NCI-H774 (cell line): ENCODE measurements at regions not wholly inside any gene's neighbourhood (a gene's known extent, or its start where the extent isn't known, plus 50 kb on each side); places are given as distances from the start of the nearest gene placed in this dataset.
"Not testable (repeated sequence)": the region's sequence is repeated elsewhere in the genome, so short reads cannot be mapped to it uniquely, and the experiment has no call there.

Experiments
- DNase-seq: peaks from one replicate; lab custom pipeline; 2025; lab: John Stamatoyannopoulos, UW

- DNase-seq = no peak
These were observed 555.5 kb upstream of the BRINP1 start for GRCh38 chr9:119924736-119925135.

DNA sequence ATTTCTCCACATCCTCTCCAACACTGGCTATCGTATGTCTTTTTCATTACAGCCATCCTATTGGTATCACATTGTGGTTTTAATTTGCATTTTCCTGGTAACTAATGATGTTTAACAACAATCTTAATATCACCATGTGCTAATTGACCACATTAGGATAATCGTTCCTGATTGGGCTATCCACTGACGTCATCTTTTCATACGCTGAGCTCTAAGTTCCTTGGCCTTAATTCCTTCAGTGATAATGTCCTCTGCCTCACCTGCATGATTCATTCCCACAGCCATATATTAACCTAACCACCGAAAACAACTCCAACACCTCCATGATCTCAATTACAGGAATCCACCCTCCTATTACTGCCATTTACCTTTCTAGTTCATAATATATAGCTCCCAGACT is 547.9 kb upstream of the BRINP1 start:
- no peak for DNase-seq

DNA sequence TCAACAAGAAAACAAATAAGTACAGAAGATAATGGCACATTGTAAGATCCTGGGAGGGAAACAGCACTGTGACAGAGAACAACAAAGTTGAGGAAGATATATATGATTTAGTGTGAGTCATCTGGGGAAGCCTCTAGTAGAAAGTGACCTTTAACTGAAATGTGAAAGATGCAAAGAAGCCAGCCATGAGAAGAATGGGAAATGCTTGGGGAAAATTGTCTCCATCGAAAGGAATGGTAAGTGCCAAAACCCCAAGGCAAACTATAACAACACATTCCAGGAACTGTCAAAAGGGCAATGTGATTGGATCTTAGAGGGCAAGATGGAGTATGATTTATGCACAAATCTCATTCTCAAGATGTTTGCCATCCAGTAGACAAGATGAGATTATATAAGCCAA is 537.8 kb upstream of the BRINP1 start:
- DNase-seq = no peak

- DNase-seq = peak; percentile 87
These were observed 536.5 kb upstream of the BRINP1 start for GRCh38 chr9:119905724-119906123.

DNA sequence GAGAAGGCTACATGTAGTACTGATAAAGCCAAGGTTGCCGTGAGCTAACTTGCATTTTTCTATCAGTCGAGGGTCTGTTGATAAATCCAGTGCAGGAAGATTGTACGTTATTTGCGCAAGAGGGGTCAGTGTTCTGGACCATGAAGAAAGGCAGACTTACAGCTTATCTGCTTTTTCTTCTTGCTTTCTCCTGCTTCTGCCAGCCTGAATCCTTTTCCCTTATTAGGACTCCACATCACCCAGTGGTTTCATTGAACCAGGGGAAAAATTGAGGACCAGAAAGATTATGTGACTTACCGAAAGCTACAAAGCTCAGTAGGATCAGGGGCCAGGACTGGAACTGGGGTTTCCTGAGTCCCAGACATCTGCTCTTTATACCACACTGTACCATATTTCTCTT is 534.6 kb upstream of the BRINP1 start:
- no peak for DNase-seq

DNA sequence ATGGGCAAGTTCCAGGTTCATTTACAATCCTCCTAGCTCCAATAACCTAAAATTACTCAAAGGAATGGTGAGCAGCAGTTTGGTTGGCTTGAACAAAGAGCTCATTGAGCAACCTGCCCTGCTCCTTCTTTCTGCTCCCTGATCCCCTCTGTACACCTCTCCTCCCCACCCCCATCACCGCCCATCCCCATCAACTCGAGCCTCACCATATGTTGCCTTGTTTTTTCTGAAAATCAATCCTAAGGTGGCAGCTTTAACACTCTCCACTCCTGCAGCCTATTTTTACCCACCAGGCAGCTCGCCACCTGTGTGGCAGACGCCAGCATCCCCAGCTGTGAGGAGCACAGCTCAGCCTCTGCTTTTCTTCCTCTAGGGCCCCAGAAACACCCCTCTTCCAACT is 533.4 kb upstream of the BRINP1 start:
- DNase-seq = no peak

DNA sequence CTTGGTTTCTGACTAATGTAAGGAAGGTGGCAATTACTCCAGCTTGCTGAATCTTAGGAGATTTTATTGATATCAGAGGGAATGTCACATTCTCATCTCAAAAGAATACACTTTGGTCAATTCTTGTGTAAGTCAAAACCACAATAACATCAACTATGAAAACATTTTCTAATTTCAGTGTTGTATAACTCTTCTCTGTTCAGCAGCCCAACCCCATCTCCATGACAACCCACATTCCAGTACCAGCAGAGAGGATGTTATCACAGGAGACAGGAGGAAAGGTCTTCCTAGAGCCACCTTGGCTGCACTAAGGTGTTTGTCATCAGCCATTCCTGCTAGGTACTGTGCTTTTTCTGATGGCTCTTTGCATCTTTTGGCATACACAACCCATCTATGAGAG is 529.1 kb upstream of the BRINP1 start:
- no peak for DNase-seq

- no peak for DNase-seq
These were observed 515.2 kb upstream of the BRINP1 start for GRCh38 chr9:119884438-119884837.

GRCh38 chr9:119881898-119882297 is 512.7 kb upstream of the BRINP1 start:
- DNase-seq = no peak

DNA sequence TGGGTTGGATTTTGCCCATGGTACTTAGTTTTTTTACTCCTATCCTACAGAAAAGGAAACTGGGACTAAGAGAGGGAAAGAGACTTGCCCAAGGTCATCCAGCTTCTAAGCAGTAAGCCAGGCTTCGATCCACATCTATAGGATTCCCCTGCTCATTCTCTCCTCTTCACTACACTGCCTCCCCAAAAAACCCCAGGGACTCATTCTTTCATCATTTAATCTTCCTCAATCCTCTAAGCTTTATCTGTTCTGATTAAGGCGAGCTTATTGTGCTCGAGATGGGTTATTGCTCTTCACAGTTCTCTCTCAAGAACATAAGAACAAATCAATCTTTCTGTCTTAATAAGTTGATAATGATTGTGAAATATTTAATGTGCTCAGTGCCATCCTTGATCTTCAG is 511.1 kb upstream of the BRINP1 start:
- no peak for DNase-seq

GRCh38 chr9:119877306-119877705 is 508.1 kb upstream of the BRINP1 start:
- no peak for DNase-seq

DNA sequence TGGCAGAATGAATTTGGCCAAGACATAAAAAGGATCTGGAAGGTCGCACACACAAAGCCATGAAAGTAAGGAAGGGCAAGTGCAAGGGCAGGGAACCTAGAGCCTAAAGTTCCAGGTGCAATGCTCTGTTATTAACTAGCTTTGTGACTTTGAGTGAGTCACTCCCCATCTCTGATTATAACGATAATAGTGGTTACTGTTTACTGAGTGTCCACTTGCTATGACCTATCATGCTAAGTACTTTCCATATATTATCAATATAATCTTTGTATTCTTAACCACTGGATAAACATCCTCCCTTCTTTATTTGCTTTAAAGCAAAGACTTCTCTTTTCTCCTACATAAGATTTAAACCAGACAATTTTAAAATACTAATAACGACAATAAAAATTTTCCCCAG is 504.6 kb upstream of the BRINP1 start:
- DNase-seq = peak; percentile 4

GRCh38 chr9:119870251-119870650 is 501.0 kb upstream of the BRINP1 start:
- not testable (repeated sequence) for DNase-seq

- peak; percentile 68 for DNase-seq
These were observed 499.5 kb upstream of the BRINP1 start for GRCh38 chr9:119868694-119869093.

DNA sequence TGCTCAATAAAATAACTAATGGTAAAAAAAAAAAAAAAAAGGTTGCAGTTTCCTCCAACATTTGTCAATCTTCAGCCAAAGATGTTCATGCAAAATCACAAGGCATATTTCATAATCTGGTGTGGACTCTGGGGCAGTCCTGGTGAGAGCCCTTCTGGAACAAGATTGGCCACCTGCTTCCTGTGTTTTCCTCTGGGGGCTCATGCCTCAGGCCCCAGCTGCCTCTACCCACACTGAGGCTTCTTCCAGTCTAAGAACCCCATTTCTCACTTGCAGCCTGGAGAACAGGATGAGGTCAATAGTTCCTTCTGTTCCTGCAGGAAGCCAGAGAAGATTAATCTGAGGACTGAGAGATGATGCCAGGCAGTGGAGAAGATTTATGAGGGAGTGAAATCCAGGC is 492.6 kb upstream of the BRINP1 start:
- no peak for DNase-seq

- no peak for DNase-seq
These were observed 489.9 kb upstream of the BRINP1 start for GRCh38 chr9:119859128-119859527.

DNA sequence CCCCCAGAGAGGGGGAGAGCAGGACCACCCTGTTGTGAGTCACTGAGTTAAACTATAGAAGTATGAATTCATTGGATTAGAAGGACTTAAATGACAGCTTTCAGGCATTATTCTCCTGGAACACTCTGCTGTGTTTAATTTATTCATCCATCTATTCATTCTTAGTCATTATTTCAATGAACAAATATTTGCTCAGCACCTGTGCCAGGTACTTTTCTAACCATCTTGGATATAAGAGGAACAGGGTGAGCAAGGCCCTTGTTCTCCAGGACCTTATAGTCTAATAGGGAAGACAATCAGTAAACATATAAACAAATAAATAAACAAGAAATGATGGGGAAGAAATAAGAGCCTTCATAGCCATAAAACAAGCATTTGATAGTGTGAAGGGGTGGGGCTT is 483.9 kb upstream of the BRINP1 start:
- peak; percentile 56 for DNase-seq

DNA sequence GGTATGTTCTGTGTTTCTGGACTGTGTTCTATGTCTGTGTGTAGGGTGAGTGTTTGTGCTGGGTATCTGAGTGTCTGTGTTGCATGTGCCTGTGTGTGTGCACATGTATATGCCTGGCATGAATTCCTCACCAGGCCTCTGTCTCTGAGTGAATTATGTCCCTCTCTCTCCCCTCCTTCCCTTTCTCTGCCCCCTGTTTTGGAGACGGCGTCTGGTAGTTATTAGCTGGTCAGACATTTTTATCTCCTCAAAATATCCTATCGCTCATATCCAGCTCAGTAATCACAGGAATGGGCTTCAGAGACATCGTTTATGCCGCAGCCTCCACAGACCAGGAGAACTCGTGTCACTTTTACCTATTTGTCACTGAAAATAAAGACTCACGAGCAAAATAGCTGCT is 483.2 kb upstream of the BRINP1 start:
- DNase-seq = no peak

- no peak for DNase-seq
These were observed 475.2 kb upstream of the BRINP1 start for GRCh38 chr9:119844431-119844830.

DNA sequence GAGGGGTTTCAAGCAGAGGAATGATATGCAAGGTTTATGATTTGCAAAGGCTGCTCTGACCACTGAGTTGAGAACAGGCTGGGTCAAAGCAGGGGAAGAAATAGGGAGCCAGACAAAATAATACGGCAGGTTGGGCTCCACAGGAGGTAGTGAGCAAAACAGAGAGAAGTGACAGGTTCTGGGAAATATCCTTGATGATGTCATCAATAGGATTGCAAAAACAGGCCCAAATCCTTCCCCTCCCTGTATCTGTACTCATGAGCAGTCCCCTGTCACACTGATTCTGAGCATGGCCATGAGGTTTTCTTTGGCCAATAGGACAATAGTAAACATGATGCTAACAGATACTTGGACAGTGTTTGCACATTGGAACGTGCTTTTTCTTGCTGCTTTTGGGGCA is 471.8 kb upstream of the BRINP1 start:
- DNase-seq = no peak

- DNase-seq = no peak
These were observed 470.7 kb upstream of the BRINP1 start for GRCh38 chr9:119839888-119840287.

DNA sequence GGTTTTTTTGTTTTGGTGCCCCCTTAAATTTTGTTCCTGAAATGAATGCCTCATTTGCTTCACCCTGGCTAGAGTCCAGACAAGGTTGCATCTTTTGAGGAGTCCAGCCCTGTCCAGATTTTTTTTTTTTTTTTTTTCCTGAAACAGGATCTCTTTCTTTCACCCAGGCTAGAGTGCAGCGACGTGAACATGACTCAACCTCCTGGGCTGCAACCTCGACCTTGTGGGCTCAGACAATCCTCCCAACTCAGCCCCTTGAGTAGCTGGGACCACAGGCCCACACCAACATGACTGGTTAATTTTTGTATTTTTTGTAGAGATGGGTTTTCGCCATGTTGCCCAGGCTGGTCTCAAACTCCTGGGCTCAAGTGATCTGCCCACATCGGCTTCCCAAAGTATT is 469.0 kb upstream of the BRINP1 start:
- no peak for DNase-seq

DNA sequence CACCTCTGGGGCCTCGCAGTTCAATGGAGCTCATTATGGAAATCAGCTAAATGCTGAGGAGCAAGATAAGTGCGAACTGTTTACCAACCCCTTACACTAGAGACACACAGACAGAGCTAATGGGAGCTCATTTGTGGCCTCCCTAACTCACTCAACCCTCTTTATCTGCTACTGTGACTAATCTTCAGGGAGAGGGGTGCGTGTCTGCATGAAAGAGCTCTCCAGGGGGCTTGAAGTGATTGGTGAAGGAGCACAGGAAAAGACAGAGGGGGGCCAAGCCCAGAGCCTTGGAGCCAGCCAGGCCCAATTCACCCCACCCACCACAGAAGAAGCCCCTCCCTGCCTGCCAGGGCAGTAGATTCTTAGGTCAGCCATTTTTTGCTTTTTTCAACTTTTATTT is 466.8 kb upstream of the BRINP1 start:
- DNase-seq = peak; percentile 18

DNA sequence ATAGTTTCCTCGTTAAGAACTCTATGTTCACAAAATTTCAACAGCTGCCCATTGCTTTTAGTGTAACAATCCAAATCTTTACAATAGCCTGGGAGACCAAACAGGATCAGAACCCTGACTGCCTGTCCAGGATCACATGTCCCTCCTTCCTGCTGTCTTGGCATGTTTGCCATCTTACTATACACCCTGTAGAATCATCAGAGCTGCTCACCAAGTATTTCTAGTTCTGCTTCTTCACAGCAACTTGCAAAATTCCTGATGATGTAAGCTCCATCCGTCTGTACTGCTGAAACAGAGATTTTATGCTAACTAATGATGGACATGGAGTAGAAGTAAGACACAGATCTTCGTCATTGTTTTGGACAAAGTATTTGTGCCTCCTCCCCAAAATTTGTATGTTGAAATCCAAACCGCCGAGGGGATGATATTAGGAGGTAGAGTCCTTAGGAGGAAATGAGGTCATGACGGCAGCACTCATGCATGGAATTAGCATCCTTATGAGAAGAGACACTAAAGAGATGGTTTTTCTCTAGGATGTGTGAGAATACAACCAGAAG is 464.9 kb upstream of the BRINP1 start:
- no peak for DNase-seq

- DNase-seq = no peak
These were observed 462.1 kb upstream of the BRINP1 start for GRCh38 chr9:119831309-119831708.
